LNCaP clone FGC (cell line): ENCODE measurements at regions not wholly inside any gene's neighbourhood (a gene's known extent, or its start where the extent isn't known, plus 50 kb on each side); places are given as distances from the start of the nearest gene placed in this dataset.

ENCODE experiments used
- DNase-seq: peaks from one replicate; pipeline ENCODE4 v3.0.0-alpha.2; 2011; ENCODE audit warnings: low read depth
- H3K4me3 ChIP-seq: 2 replicates; pipeline ENCODE4 v1.5.1; 2011; ENCODE audit warnings: mild to moderate bottlenecking, low read depth, low read length, control low read depth
- TF ChIP-seq, protein P1 (sequence below): IDR thresholded peaks from 2 replicates; pipeline ENCODE4 v1.5.1; 2012; ENCODE audit warnings: mild to moderate bottlenecking; ENCODE audit not compliant: control insufficient read depth, insufficient read depth; ENCODE audit errors: extremely low read depth

DNA sequence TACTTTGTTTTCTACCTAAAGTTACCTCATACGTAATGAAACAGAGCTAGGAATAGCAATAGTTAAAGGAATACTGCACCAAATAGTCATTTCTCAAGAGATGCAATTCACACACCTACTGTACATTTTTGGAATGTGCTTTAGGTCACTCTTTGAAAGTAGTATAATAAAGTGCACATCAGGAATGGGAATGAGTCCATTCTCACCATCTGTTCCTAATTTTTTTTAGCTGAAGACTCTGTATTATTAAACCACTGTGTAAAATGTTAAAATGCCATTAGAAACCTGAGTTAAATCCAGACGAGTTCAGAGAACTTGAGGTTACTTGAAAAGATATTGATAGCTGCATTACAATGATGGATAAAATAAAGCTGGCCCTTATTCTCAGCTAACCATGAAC, 51.9 kb upstream of the EPHA7 start:
- no peak for DNase-seq
- no peak overlapping the region for H3K4me3 ChIP-seq
- TF ChIP-seq, protein P1, sequence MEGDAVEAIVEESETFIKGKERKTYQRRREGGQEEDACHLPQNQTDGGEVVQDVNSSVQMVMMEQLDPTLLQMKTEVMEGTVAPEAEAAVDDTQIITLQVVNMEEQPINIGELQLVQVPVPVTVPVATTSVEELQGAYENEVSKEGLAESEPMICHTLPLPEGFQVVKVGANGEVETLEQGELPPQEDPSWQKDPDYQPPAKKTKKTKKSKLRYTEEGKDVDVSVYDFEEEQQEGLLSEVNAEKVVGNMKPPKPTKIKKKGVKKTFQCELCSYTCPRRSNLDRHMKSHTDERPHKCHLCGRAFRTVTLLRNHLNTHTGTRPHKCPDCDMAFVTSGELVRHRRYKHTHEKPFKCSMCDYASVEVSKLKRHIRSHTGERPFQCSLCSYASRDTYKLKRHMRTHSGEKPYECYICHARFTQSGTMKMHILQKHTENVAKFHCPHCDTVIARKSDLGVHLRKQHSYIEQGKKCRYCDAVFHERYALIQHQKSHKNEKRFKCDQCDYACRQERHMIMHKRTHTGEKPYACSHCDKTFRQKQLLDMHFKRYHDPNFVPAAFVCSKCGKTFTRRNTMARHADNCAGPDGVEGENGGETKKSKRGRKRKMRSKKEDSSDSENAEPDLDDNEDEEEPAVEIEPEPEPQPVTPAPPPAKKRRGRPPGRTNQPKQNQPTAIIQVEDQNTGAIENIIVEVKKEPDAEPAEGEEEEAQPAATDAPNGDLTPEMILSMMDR = no peak
